Neuronal stem cell (in vitro differentiated cells): ENCODE measurements at regions not wholly inside any gene's neighbourhood (a gene's known extent, or its start where the extent isn't known, plus 50 kb on each side); places are given as distances from the start of the nearest gene placed in this dataset.

ENCODE experiments used
- DNase-seq: peaks from one replicate; pipeline ENCODE4 v3.0.0-alpha.2; 2013; ENCODE audit warnings: low spot score
- H2AFZ ChIP-seq: one replicate; pipeline ENCODE4 v1.6.1; 2013; ENCODE audit warnings: mild to moderate bottlenecking, low read length, inconsistent platforms
- H2AK5ac ChIP-seq: 2 replicates; pipeline ENCODE4 v1.6.1; 2013; ENCODE audit warnings: low read depth, mild to moderate bottlenecking, inconsistent platforms, low read length, moderate library complexity, mixed read lengths
- H2BK120ac ChIP-seq: 2 replicates; pipeline ENCODE4 v1.6.1; 2013; ENCODE audit warnings: low read depth, mild to moderate bottlenecking, inconsistent platforms, low read length, moderate library complexity, mixed read lengths
- H2BK12ac ChIP-seq: one replicate; pipeline ENCODE4 v1.6.1; 2013; ENCODE audit warnings: low read length, inconsistent platforms
- H2BK15ac ChIP-seq: 2 replicates; pipeline ENCODE4 v1.6.1; 2013; ENCODE audit warnings: mild to moderate bottlenecking, low read length, inconsistent platforms, mixed read lengths
- H2BK5ac ChIP-seq: one replicate; pipeline ENCODE4 v1.6.1; 2013; ENCODE audit warnings: inconsistent platforms, mild to moderate bottlenecking, low read length, moderate library complexity
- H3K14ac ChIP-seq: one replicate; pipeline ENCODE4 v1.6.1; 2013; ENCODE audit warnings: low read length, inconsistent platforms
- H3K18ac ChIP-seq: 2 replicates; pipeline ENCODE4 v1.6.1; 2013; ENCODE audit warnings: low read length, inconsistent platforms
- H3K23ac ChIP-seq: 2 replicates; pipeline ENCODE4 v1.6.1; 2013; ENCODE audit warnings: low read depth, mild to moderate bottlenecking, mixed read lengths, low read length, inconsistent platforms; ENCODE audit not compliant: poor library complexity
- H3K27ac ChIP-seq: replicated peaks from 3 replicates; pipeline ENCODE4 v1.5.1; 2013; ENCODE audit warnings: low read length, inconsistent platforms
- H3K27me3 ChIP-seq, 3 experiments: 2 replicates each; pipeline ENCODE4 v1.6.1; 2013; ENCODE audit warnings: low read length in 3 of 3, mild to moderate bottlenecking in 2 of 3, inconsistent platforms in 1 of 3, low read depth in 1 of 3, mixed read lengths in 1 of 3, moderate library complexity in 1 of 3; ENCODE audit not compliant: control insufficient read depth in 3 of 3, insufficient read depth in 3 of 3
- H3K36me3 ChIP-seq, 2 donors: replicated peaks in 1 of 2; 2 replicates each; pipeline ENCODE4 v1.6.1; 2013; ENCODE audit warnings: low read length in 2 of 2; ENCODE audit not compliant: control insufficient read depth in 2 of 2, insufficient read depth in 2 of 2
- H3K4ac ChIP-seq: 2 replicates; pipeline ENCODE4 v1.6.1; 2013; ENCODE audit warnings: inconsistent platforms, mild to moderate bottlenecking, low read length, moderate library complexity
- H3K4me1 ChIP-seq, 2 donors: 1 replicate in 1 of 2; 2 replicates in 1 of 2; pipeline ENCODE4 v1.6.1; 2013; ENCODE audit warnings: low read length in 2 of 2, low read depth in 1 of 2; ENCODE audit not compliant: control insufficient read depth in 2 of 2, insufficient read depth in 1 of 2
- H3K4me2 ChIP-seq: one replicate; pipeline ENCODE4 v1.6.1; 2013; ENCODE audit warnings: mild to moderate bottlenecking, low read length, inconsistent platforms; ENCODE audit not compliant: insufficient read depth, poor library complexity, severe bottlenecking
- H3K4me3 ChIP-seq, 2 donors: 2 replicates each; pipeline ENCODE4 v1.5.1; 2013; ENCODE audit warnings: low read length in 2 of 2, mild to moderate bottlenecking in 2 of 2, inconsistent platforms in 1 of 2, moderate library complexity in 1 of 2
- H3K79me1 ChIP-seq: one replicate; pipeline ENCODE4 v1.6.1; 2013; ENCODE audit warnings: low read depth, mild to moderate bottlenecking, inconsistent platforms, low read length, moderate library complexity
- H3K9ac ChIP-seq: one replicate; pipeline ENCODE4 v1.6.1; 2013; ENCODE audit warnings: mild to moderate bottlenecking, low read depth, low read length, inconsistent platforms; ENCODE audit not compliant: poor library complexity
- H3K9me3 ChIP-seq, 2 donors: replicated peaks in 1 of 2; 2 replicates each; pipeline versions ENCODE3 to v1.6.1; 2013; ENCODE audit warnings: low read length in 2 of 2, mild to moderate bottlenecking in 2 of 2, inconsistent platforms in 1 of 2, low read depth in 1 of 2, mixed read lengths in 1 of 2, moderate library complexity in 1 of 2; ENCODE audit not compliant: control insufficient read depth in 2 of 2, insufficient read depth in 1 of 2
- H4K8ac ChIP-seq: one replicate; pipeline ENCODE4 v1.6.1; 2013; ENCODE audit warnings: low read depth, mild to moderate bottlenecking, inconsistent platforms, low read length, moderate library complexity
- H4K91ac ChIP-seq: one replicate; pipeline ENCODE4 v1.6.1; 2013; ENCODE audit warnings: low read length, low read depth, mild to moderate bottlenecking, inconsistent platforms; ENCODE audit not compliant: poor library complexity
- WGBS, 2 donors: extraction: QIAGEN DNeasy Blood & Tissue Kit; methylation state at CpG; one replicate each; pipeline ENCODE4 v1.1.7; 2013; ENCODE audit warnings: missing lambda C conversion rate in 2 of 2, mixed read lengths in 1 of 2; ENCODE audit not compliant: insufficient read length in 2 of 2, insufficient replicate concordance in 1 of 2; ENCODE audit errors: extremely low coverage in 2 of 2; 5-methylcytosine and 5-hydroxymethylcytosine counted together

GRCh38 chr4:30855232-30855631 is 135.1 kb downstream of the PCDH7 start:
- H3K9ac ChIP-seq, result no peak overlapping the region
- no peak overlapping the region for H2BK15ac ChIP-seq
- DNase-seq, result no peak
- no peaks in the 10 kb centered on the region for H3K79me1 ChIP-seq
- no peaks in the 10 kb centered on the region for H3K9me3 ChIP-seq
- H3K36me3 ChIP-seq, result no peaks in the 10 kb centered on the region
- H4K8ac ChIP-seq, result no peak overlapping the region
- H3K27me3 ChIP-seq, result no peaks in the 10 kb centered on the region
- WGBS, 2 donors, result no CpG with 5 or more reads among the region's 3 CpGs
- H3K18ac ChIP-seq, result no peak overlapping the region
- H4K91ac ChIP-seq, result no peak overlapping the region
- no peak overlapping the region for H3K4me2 ChIP-seq
- H2BK5ac ChIP-seq, result no peak overlapping the region
- no peak overlapping the region for H3K27ac ChIP-seq
- H2BK12ac ChIP-seq, result no peak overlapping the region
- H3K4ac ChIP-seq, result no peak overlapping the region
- H3K4me1 ChIP-seq, result peaks cover 2 to 3% of the 10 kb centered on the region in 2 donors
- no peak overlapping the region for H2AFZ ChIP-seq
- H3K14ac ChIP-seq, result no peak overlapping the region
- H3K23ac ChIP-seq, result no peak overlapping the region
- no peak overlapping the region for H2BK120ac ChIP-seq
- no peak overlapping the region for H3K4me3 ChIP-seq
- H2AK5ac ChIP-seq, result no peak overlapping the region

- Histone ChIP-seq H2BK120ac (no peak overlapping the region), H4K91ac (no peak overlapping the region), H3K27me3 (no peaks in the 10 kb centered on the region), H4K8ac (no peak overlapping the region), H3K18ac (no peak overlapping the region), H3K14ac (no peak overlapping the region), H3K27ac (no peak overlapping the region), H3K4ac (no peak overlapping the region), H3K79me1 (no peaks in the 10 kb centered on the region), H2BK15ac (no peak overlapping the region), H2BK5ac (no peak overlapping the region), H3K9me3 (no peaks in the 10 kb centered on the region), H2AK5ac (no peak overlapping the region), H3K4me1 (peaks cover 2 to 3% of the 10 kb centered on the region in 2 donors), H3K23ac (no peak overlapping the region), H3K4me2 (no peak overlapping the region), H3K9ac (no peak overlapping the region), H3K36me3 (no peaks in the 10 kb centered on the region), H2BK12ac (no peak overlapping the region), H3K4me3 (no peak overlapping the region), H2AFZ (no peak overlapping the region)
- no CpG with 5 or more reads among the region's 6 CpGs for WGBS, 2 donors
- DNase-seq, result no peak
Measured at GRCh38 chr4:30856795-30857564, 136.8 kb downstream of the PCDH7 start.

- Histone ChIP-seq H3K27ac (no peak overlapping the region), H3K27me3 (no peaks in the 10 kb centered on the region), H3K14ac (no peak overlapping the region), H3K36me3 (no peaks in the 10 kb centered on the region), H2BK5ac (no peak overlapping the region), H3K9ac (no peak overlapping the region), H4K8ac (no peak overlapping the region), H2BK12ac (no peak overlapping the region), H2BK120ac (no peak overlapping the region), H2BK15ac (no peak overlapping the region), H3K4me1 (peaks cover 1 to 5% of the 10 kb centered on the region in 2 donors), H3K18ac (no peak overlapping the region), H3K4ac (no peak overlapping the region), H3K9me3 (no peaks in the 10 kb centered on the region), H3K4me2 (no peak overlapping the region), H2AK5ac (no peak overlapping the region), H2AFZ (no peak overlapping the region), H3K79me1 (no peaks in the 10 kb centered on the region), H3K4me3 (no peak overlapping the region), H3K23ac (no peak overlapping the region), H4K91ac (no peak overlapping the region)
- no peak for DNase-seq
- no CpG with 5 or more reads among the region's 3 CpGs for WGBS, 2 donors
Measured at GRCh38 chr4:30860978-30861377, 140.8 kb downstream of the PCDH7 start.

- H3K4me2 ChIP-seq, result no peak overlapping the region
Measured at GRCh38 chr4:30862196-30862595, 142.0 kb downstream of the PCDH7 start.

More at GRCh38 chr4:30862196-30862595, 142.0 kb downstream of the PCDH7 start:
- Histone ChIP-seq H2BK5ac (no peak overlapping the region), H3K79me1 (no peaks in the 10 kb centered on the region), H4K91ac (no peak overlapping the region), H4K8ac (no peak overlapping the region), H3K4ac (no peak overlapping the region), H2AFZ (no peak overlapping the region), H3K18ac (no peak overlapping the region), H3K9ac (no peak overlapping the region), H3K4me1 (peaks cover 1 to 8% of the 10 kb centered on the region in 2 donors), H2BK15ac (no peak overlapping the region), H3K14ac (no peak overlapping the region), H2BK12ac (no peak overlapping the region), H2AK5ac (no peak overlapping the region), H3K4me3 (no peak overlapping the region), H2BK120ac (no peak overlapping the region), H3K9me3 (no peaks in the 10 kb centered on the region), H3K27ac (no peak overlapping the region), H3K23ac (no peak overlapping the region), H3K36me3 (no peaks in the 10 kb centered on the region), H3K27me3 (no peaks in the 10 kb centered on the region)
- DNase-seq, result no peak
- WGBS, 2 donors, result no CpG with 5 or more reads among the region's 1 CpG
